ENCODE measurements at regions not wholly inside any gene's neighbourhood (a gene's known extent, or its start where the extent isn't known, plus 50 kb on each side); places are given as distances from the start of the nearest gene placed in this dataset.

- 91 to 94% (median 93%) methylated on average over 16 of the region's 16 CpGs for WGBS, 4 donors
- ATAC-seq (no peak), DNase-seq (peak in 1 of 5 donors; percentile 12)
- Histone ChIP-seq H3K27ac (no peak overlapping the region), H3K27me3 (no peaks in the 10 kb centered on the region), H3K36me3 (peaks cover 0 to 10% (median 0%) of the 10 kb centered on the region in 9 donors), H3K4me1 (peaks cover 0 to 19% (median 6%) of the 10 kb centered on the region in 12 donors), H3K9me3 (no peaks in the 10 kb centered on the region), H3K4me3 (no peak overlapping the region)
- intact Hi-C loops (cut with DNase I), result loop anchor here in 1 of 10 donors (5.0 to 10.0 kb wide), 3 partner anchors 151 to 239 kb away; no protein-coding TSS in a partner anchor
- no peak for TF ChIP-seq POLR2A (IDR thresholded peaks at IDR 0.05)
Observed at GRCh38 chr4:3343358-3343757, 50.5 kb downstream of the RGS12 start.

DNA sequence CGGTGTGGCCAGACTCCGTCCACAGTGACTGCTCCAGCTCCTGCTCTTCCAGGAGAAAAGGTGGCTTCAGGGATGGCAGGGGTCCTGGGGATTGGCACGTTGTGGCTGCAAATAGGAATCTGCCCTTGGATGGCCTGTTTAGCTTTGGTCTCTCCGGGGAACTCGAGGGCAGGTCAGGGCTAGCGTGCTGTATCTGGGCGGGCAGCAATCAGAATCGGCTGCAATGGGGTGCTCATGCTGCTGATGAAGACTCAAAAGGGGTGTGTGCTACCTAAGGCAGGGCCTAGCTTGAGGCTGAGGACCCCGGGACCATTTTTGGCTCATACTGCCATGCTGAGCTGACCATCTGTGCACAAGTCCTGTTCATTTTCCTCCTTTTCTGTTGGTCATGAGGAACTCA lies 51.3 kb downstream of the RGS12 start:
- Histone ChIP-seq H3K36me3 (peaks cover 0 to 10% (median 0%) of the 10 kb centered on the region in 9 donors), H3K27me3 (no peaks in the 10 kb centered on the region), H3K9me3 (no peaks in the 10 kb centered on the region), H3K27ac (no peak overlapping the region), H3K4me1 (peaks cover 0 to 19% (median 6%) of the 10 kb centered on the region in 12 donors), H3K4me3 (no peak overlapping the region)
- 91 to 95% (median 94%) methylated on average over 7 to 9 of the region's 9 CpGs for WGBS, 4 donors
- intact Hi-C loops (cut with DNase I), result loop anchor here in 3 of 10 donors (2.0 to 10.0 kb wide), 4 partner anchors 99 to 239 kb away; no protein-coding TSS in a partner anchor
- TF ChIP-seq POLR2A (IDR thresholded peaks at IDR 0.05), result no peak
- no peak for TF ChIP-seq CTCF (IDR thresholded peaks at IDR 0.05)
- peak in 1 of 5 donors; percentile 11 for DNase-seq
- no peak for ATAC-seq

DNA sequence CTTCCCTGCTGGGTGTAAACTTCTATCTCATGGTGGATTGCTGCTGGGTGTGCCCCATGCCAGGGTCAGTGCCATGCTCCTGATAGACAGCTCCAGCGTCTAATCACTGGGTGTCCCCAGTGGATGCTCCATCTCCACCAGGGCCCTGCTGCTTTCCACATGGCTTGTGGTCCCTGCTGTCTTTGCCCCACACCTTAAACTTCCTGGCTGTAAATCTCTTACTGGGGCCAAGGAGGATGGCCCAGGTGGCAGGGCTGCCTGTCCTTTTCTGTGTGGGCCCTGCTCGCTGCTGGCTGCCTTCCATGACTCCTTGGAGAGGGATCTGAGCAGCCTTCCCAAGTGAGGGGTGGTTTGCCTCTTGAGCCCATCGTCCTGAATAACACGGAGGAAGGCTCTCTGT lies 51.8 kb downstream of the RGS12 start:
- H3K9me3 ChIP-seq, result no peaks in the 10 kb centered on the region
- no peak for ATAC-seq
- H3K36me3 ChIP-seq, result peaks cover 0 to 10% (median 0%) of the 10 kb centered on the region in 9 donors
- WGBS, 4 donors, result 81 to 94% (median 86%) methylated on average over 4 of the region's 4 CpGs
- H3K4me3 ChIP-seq, result no peak overlapping the region
- TF ChIP-seq POLR2A (IDR thresholded peaks at IDR 0.05) (no peak), CTCF (IDR thresholded peaks at IDR 0.05) (no peak)
- peaks cover 0 to 19% (median 6%) of the 10 kb centered on the region in 12 donors for H3K4me1 ChIP-seq
- H3K27me3 ChIP-seq, result no peaks in the 10 kb centered on the region
- peak in 1 of 5 donors; percentile 8 for DNase-seq
- H3K27ac ChIP-seq, result no peak overlapping the region
- intact Hi-C loops (cut with DNase I), result loop anchor here in 3 of 10 donors (2.0 to 10.0 kb wide), 4 partner anchors 98 to 240 kb away; no protein-coding TSS in a partner anchor

GRCh38 chr4:3345384-3345783 lies 52.6 kb downstream of the RGS12 start:
- peaks cover 0 to 10% (median 0%) of the 10 kb centered on the region in 9 donors for H3K36me3 ChIP-seq
- WGBS, 4 donors, result 83 to 90% (median 90%) methylated on average over 5 of the region's 5 CpGs
- H3K9me3 ChIP-seq, result no peaks in the 10 kb centered on the region
- no peaks in the 10 kb centered on the region for H3K27me3 ChIP-seq
- intact Hi-C loops (cut with DNase I), result loop anchor here in 3 of 10 donors (2.0 to 10.0 kb wide), 4 partner anchors 42 to 241 kb away; no protein-coding TSS in a partner anchor
- no peak overlapping the region for H3K27ac ChIP-seq
- TF ChIP-seq POLR2A (IDR thresholded peaks at IDR 0.05), result no peak
- no peak for TF ChIP-seq CTCF (IDR thresholded peaks at IDR 0.05)
- H3K4me3 ChIP-seq, result no peak overlapping the region
- ATAC-seq (no peak), DNase-seq (peak in 1 of 5 donors; percentile 10)
- peaks cover 0 to 19% (median 6%) of the 10 kb centered on the region in 12 donors for H3K4me1 ChIP-seq

All from heart left ventricle (tissue), 16 donors.